Body of pancreas (tissue), 4 donors: ENCODE measurements at regions not wholly inside any gene's neighbourhood (a gene's known extent, or its start where the extent isn't known, plus 50 kb on each side); places are given as distances from the start of the nearest gene placed in this dataset.

ENCODE experiments used
- ATAC-seq: fragments of 150-250 bp; one replicate; pipeline ENCODE4 v1.9.1; 2016
- DNase-seq, 4 donors: peaks; one replicate each; pipeline ENCODE4 v3.0.0-alpha.2; 2019
- H3K27ac ChIP-seq, 4 donors: fragments of 200-600 bp; sonication (generic); 1 replicate in 3 of 4; 2 replicates in 1 of 4; pipeline versions ENCODE4 v1.5.1 to v1.6.1; 2016 to 2019; ENCODE audit warnings: mild to moderate bottlenecking in 1 of 4, mixed read lengths in 1 of 4, moderate library complexity in 1 of 4
- H3K27me3 ChIP-seq, 2 donors: fragments of 200-600 bp; sonication (generic); one replicate each; pipeline ENCODE4 v1.6.0; 2016; ENCODE audit warnings: mild to moderate bottlenecking in 1 of 2
- H3K36me3 ChIP-seq, 2 donors: fragments of 200-600 bp; sonication (generic); replicated peaks in 1 of 2; 2 replicates each; pipeline ENCODE4 v1.5.1; 2016; ENCODE audit warnings: low read depth in 2 of 2; ENCODE audit not compliant: insufficient read depth in 1 of 2
- H3K4me1 ChIP-seq: fragments of 200-600 bp; sonication (generic); one replicate; pipeline ENCODE4 v1.6.0; 2016
- H3K4me3 ChIP-seq, 2 donors: fragments of 200-600 bp; sonication (generic); 1 replicate in 1 of 2; 2 replicates in 1 of 2; pipeline ENCODE4 v1.5.1; 2016 to 2019
- H3K9me3 ChIP-seq, 3 donors: fragments of 200-600 bp; sonication (generic); 1 replicate in 2 of 3; 2 replicates in 1 of 3; pipeline ENCODE4 v1.5.1; 2016
- POLR2A ChIP-seq, 3 donors: fragments of 450-650 bp; IDR thresholded peaks; one replicate each; pipeline ENCODE4 v1.6.1; 2016; ENCODE audit warnings: antibody characterized with exemption in 3 of 3, mild to moderate bottlenecking in 2 of 3
- WGBS, 2 donors: methylation state at CpG; one replicate each; pipeline ENCODE4 v1.1.5; 2017; 5-methylcytosine and 5-hydroxymethylcytosine counted together
- intact Hi-C: fragments of 100-400 bp; cut with DNase I; formaldehyde crosslinking; loops from one replicate; pipeline ENCODE4 v1.15.1; 2023
- TF ChIP-seq, protein P1 (sequence below), 7 experiments: fragments of 450-650 bp in 4 of 7; fragments of 200-600 bp in 3 of 7; sonication (generic) in 3 of 7; IDR thresholded peaks; one replicate each; pipeline ENCODE4 v1.5.1; 2016 to 2019; ENCODE audit warnings: antibody characterized with exemption in 7 of 7

DNA sequence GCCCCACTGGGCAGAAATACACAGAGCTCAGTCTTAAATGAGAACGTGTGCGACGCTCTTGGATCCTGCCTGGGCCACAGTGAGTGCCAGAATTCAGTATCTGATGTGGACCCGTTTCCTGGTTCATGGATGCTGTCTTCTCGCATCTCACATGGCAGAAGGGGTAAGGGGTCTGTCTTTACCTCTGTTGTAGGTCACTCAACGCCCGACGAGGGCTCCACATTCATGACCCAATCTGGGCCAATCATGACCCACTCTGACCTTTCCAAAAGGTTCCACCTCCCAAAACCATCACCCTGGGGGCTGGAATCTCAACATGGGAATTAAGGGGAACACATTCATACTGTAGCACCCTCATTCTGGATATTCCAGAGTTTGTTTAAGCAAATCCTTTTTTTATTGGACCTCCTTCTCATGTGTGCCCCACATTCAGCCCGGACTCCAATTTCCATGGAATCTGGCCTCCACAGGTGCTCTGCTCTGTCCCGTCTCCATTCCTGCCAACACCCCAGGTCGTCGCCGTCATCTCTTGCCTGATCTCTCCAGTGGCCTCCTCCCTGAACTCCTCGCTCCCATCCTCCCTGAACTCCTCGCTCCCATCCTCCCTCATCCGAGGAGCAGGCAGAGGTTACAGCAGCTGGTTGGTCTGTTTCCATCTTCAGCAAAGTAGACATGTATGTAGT, 78.9 kb upstream of the OTOS start:
- no peaks in the 10 kb centered on the region for H3K27me3 ChIP-seq
- ATAC-seq (no peak), DNase-seq (peak in 1 of 4 donors; percentile 2)
- intact Hi-C loops, result no loop called here
- TF ChIP-seq POLR2A (IDR thresholded peaks at IDR 0.05), result no peak
- TF ChIP-seq, protein P1, sequence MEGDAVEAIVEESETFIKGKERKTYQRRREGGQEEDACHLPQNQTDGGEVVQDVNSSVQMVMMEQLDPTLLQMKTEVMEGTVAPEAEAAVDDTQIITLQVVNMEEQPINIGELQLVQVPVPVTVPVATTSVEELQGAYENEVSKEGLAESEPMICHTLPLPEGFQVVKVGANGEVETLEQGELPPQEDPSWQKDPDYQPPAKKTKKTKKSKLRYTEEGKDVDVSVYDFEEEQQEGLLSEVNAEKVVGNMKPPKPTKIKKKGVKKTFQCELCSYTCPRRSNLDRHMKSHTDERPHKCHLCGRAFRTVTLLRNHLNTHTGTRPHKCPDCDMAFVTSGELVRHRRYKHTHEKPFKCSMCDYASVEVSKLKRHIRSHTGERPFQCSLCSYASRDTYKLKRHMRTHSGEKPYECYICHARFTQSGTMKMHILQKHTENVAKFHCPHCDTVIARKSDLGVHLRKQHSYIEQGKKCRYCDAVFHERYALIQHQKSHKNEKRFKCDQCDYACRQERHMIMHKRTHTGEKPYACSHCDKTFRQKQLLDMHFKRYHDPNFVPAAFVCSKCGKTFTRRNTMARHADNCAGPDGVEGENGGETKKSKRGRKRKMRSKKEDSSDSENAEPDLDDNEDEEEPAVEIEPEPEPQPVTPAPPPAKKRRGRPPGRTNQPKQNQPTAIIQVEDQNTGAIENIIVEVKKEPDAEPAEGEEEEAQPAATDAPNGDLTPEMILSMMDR (IDR thresholded peaks at IDR 0.05), result no peak
- WGBS, 2 donors, result 78 to 81% methylated on average over 16 of the region's 16 CpGs
- no peaks in the 10 kb centered on the region for H3K9me3 ChIP-seq
- H3K27ac ChIP-seq, result no peak overlapping the region
- H3K4me3 ChIP-seq, result no peak overlapping the region
- no peaks in the 10 kb centered on the region for H3K4me1 ChIP-seq
- no peaks in the 10 kb centered on the region for H3K36me3 ChIP-seq

DNA sequence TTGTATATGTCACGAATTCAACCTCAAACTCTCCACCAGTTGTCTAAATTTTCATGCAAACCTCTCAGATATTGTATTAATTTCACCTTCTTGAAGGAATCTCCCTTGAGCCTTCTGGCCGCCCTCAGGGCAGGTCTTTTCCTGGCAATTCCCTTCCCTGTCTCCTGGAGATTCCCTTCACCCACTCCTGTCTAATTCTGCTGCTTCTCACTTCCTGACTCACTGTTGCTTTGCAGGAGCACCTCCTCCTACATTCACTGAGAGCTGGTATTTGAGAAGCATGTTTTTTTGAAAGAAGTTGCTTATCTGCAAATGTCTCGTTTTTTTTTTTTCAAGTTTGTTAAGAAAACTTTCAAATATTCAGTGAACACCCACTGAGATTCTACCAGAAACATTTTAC, 79.9 kb upstream of the OTOS start:
- H3K36me3 ChIP-seq, result no peaks in the 10 kb centered on the region
- no peak overlapping the region for H3K27ac ChIP-seq
- no peaks in the 10 kb centered on the region for H3K27me3 ChIP-seq
- no peaks in the 10 kb centered on the region for H3K4me1 ChIP-seq
- H3K9me3 ChIP-seq, result no peaks in the 10 kb centered on the region
- ATAC-seq (no peak), DNase-seq (peak in 1 of 4 donors; percentile 2)
- WGBS, 2 donors, result 32 to 41% methylated on average over 3 of the region's 3 CpGs
- H3K4me3 ChIP-seq, result no peak overlapping the region
- TF ChIP-seq POLR2A (IDR thresholded peaks at IDR 0.05), result no peak
- TF ChIP-seq, protein P1 (IDR thresholded peaks at IDR 0.05), result no peak
- intact Hi-C loops, result no loop called here

DNA sequence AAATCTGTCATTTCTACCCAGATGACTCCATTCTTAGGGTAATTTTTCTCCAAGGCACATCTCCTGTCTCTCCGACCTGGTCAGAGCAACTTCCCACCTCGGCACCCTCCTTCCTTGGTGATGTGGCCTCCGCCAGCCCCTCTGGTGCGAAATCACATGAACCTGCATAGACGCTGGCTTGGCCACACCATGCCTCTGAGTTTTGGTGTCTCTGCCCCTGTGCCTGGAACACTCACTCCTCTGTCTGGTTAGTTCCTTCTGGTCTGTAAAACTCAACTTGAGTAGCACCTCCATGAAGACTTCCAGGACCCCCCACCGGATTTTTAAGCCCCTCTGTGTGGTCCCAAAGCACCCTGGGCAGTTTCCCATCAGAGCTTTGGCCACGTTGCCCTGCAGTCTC, 83.2 kb upstream of the OTOS start:
- DNase-seq, result peak in 1 of 4 donors; percentile 7
- H3K4me1 ChIP-seq, result no peaks in the 10 kb centered on the region
- intact Hi-C loops, result no loop called here

DNA sequence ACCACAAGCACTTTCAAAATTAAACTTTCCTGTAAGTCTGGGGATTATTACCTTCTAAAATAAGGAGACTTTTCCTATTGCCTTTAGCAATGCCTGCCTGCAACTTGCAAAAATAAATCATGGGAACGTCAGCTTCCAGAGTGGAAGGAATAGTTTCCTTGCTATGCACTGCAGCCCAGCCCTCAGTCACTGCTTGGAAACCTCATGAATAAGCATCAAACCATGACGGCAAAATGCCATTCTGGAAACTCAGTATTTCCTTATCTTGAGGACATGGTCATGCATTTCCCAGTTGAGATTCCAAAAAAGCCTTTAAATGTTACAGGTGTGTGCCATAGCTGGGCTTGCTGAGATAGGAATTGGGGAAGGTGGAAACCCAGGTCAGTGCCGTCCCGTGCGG, 84.2 kb upstream of the OTOS start:
- H3K9me3 ChIP-seq, result no peaks in the 10 kb centered on the region
- no peaks in the 10 kb centered on the region for H3K27me3 ChIP-seq
- intact Hi-C loops, result no loop called here
- ATAC-seq (no peak), DNase-seq (peak in 1 of 4 donors; percentile 1)
- no peak overlapping the region for H3K27ac ChIP-seq
- H3K36me3 ChIP-seq, result no peaks in the 10 kb centered on the region
- no peaks in the 10 kb centered on the region for H3K4me1 ChIP-seq
- TF ChIP-seq POLR2A (IDR thresholded peaks at IDR 0.05), result no peak
- TF ChIP-seq, protein P1 (IDR thresholded peaks at IDR 0.05), result no peak
- WGBS, 2 donors, result 56 to 71% methylated on average over 5 of the region's 5 CpGs
- no peak overlapping the region for H3K4me3 ChIP-seq

More for the DNA sequence above, 83.2 kb upstream of the OTOS start:
- TF ChIP-seq, protein P1 (IDR thresholded peaks at IDR 0.05), result no peak
- TF ChIP-seq POLR2A (IDR thresholded peaks at IDR 0.05), result no peak
- ATAC-seq, result no peak
- no peaks in the 10 kb centered on the region for H3K27me3 ChIP-seq
- 61 to 66% methylated on average over 7 of the region's 7 CpGs for WGBS, 2 donors
- H3K36me3 ChIP-seq, result no peaks in the 10 kb centered on the region
- no peak overlapping the region for H3K4me3 ChIP-seq
- no peaks in the 10 kb centered on the region for H3K9me3 ChIP-seq
- H3K27ac ChIP-seq, result no peak overlapping the region

DNA sequence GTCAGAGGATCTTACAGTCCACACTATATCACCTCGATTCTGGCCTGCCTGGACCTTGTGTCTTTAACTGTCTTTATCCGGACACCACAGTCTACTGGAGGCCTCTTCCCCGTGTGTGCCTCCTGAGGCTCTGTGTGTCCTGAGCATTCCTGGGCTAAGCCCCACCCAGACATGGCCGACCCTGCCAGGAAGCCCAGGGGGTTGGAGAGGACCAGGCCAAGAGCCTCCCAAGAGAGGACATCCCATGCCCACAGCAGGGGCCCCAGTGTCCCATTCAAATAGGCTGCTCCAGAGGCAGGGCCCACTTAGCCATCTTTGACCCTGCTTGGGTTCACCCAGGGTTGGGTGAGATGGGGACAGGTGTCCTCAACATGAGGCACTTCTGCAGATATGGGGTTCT, 84.7 kb upstream of the OTOS start:
- intact Hi-C loops, result no loop called here
- TF ChIP-seq, protein P1 (IDR thresholded peaks at IDR 0.05), result no peak
- TF ChIP-seq POLR2A (IDR thresholded peaks at IDR 0.05), result no peak
- H3K9me3 ChIP-seq, result no peaks in the 10 kb centered on the region
- no peaks in the 10 kb centered on the region for H3K27me3 ChIP-seq
- ATAC-seq (no peak), DNase-seq (peak in 1 of 4 donors; percentile 1)
- 60 to 65% methylated on average over 2 to 4 of the region's 4 CpGs for WGBS, 2 donors
- H3K4me1 ChIP-seq, result no peaks in the 10 kb centered on the region
- no peak overlapping the region for H3K27ac ChIP-seq
- H3K36me3 ChIP-seq, result no peaks in the 10 kb centered on the region
- no peak overlapping the region for H3K4me3 ChIP-seq
